Neural cell (in vitro differentiated cells): ENCODE measurements at regions not wholly inside any gene's neighbourhood (a gene's known extent, or its start where the extent isn't known, plus 50 kb on each side); places are given as distances from the start of the nearest gene placed in this dataset.

Experiments
- CTCF ChIP-seq: fragments of 450-650 bp; IDR thresholded peaks from 2 replicates; pipeline ENCODE4 v1.5.1; 2014; ENCODE audit warnings: antibody characterized with exemption, mild to moderate bottlenecking, moderate library complexity; ENCODE audit not compliant: poor library complexity, severe bottlenecking
- EZH2 ChIP-seq: fragments of 200-600, 300-800 bp; shearing (Covaris generic), sonication (generic); IDR thresholded peaks from 2 replicates; pipeline ENCODE4 v1.6.1; 2014; ENCODE audit warnings: antibody characterized with exemption, low read length, borderline replicate concordance, mild to moderate bottlenecking; ENCODE audit not compliant: insufficient read depth, poor library complexity, severe bottlenecking
- POLR2AphosphoS5 ChIP-seq: IDR thresholded peaks from 2 replicates; pipeline ENCODE4 v1.6.1; 2012
- REST ChIP-seq: IDR thresholded peaks from 2 replicates; pipeline ENCODE4 v1.6.1; 2012; ENCODE audit warnings: borderline replicate concordance

GRCh38 chr2:129778584-129778877, 200.9 kb upstream of the RAB6C start:
- TF ChIP-seq CTCF (no peak), EZH2 (no peak), REST (no peak), POLR2AphosphoS5 (no peak)
